ENCODE measurements at regions not wholly inside any gene's neighbourhood (a gene's known extent, or its start where the extent isn't known, plus 50 kb on each side); places are given as distances from the start of the nearest gene placed in this dataset.

DNA sequence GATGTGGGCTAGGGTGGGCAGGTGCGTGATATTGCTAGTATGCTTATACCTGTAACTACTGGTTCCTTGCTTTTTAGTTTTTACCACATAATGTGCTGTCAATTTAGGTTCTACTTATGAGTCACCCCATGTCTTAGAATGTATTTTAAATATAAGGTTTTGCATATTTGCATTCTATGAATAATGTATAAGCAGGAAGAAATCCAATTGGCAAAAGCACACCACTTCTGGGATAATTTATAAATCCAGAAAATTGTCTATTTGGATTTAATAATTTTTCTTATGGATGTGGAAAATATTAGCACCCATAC, 421.6 kb downstream of the PCDH7 start:
- TF ChIP-seq CTCF (IDR thresholded peaks at IDR 0.05) (no peak), POLR2A (IDR thresholded peaks at IDR 0.05) (no peak)
